Hindlimb muscle (tissue), 1 donor: ENCODE measurements at regions not wholly inside any gene's neighbourhood (a gene's known extent, or its start where the extent isn't known, plus 50 kb on each side); places are given as distances from the start of the nearest gene placed in this dataset.

Source experiments
- DNase-seq: peaks from one replicate; pipeline ENCODE4 v3.0.0-alpha.2; 2013

DNA sequence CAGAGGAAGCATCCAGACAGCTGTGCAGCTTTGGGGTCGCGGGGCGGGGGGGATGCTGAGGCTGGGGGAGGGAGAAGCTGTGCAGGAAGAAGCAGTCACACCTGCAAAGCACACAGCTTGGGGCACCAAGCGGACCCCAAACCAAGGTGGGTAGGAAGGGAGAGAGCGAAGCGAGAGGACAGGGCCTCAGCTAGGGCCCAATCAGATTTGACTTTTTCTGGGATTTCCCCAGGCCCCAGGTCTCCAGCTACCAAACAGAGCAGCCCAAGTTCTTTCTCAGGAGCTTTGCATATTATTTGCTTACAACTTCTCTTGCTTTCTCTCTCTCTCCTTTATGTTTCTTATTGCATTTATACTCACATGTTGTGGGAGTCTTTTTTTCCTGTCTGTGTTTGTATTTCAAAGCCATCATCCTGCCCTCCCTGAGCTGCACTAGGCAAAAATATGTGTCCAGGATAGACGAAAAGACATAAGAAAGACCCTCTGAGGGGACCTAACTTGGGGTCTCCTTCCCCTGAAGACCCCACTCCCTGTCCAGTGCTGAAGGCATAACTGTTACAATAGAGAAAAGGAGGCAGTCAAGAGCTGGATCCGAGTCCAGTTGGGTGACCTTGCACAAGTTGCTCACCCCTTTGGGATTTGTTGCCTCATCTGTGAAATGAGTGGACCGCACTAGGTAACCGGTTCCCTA, 50.6 kb upstream of the SMNDC1 start:
- no peak for DNase-seq

GRCh38 chr10:110355922-110356627, 51.4 kb upstream of the SMNDC1 start:
- no peak for DNase-seq

- DNase-seq: peak; percentile 36
Measured at GRCh38 chr10:110356628-110357245, 52.0 kb upstream of the SMNDC1 start.

DNA sequence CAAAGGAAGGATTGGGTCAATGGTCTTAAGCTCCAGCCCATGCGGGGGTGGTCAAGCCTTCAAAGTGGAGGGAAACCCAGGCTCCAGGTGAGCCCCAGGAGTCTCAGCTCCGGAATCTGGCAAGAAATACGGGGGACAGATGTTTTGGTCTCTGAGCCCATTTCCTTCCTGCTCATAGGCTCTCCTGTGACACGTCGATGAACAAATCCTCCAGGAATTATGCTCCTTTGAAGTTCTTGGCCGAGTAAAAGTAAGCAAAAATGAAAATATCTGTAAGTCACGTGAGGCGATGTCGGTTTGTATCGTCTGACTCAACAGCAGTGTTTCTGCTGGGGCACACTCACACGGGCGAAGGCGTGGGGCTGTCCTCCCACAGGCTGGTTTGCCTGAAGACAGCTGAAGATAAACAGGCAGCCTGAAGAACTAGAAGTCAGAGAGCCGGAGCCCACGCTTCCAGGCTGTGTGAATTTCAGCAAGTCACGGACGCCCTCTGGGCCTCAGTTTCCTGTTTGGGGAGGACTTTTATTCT, 52.6 kb upstream of the SMNDC1 start:
- DNase-seq: no peak

GRCh38 chr10:110357871-110358270, 53.2 kb upstream of the SMNDC1 start:
- DNase-seq: no peak

DNA sequence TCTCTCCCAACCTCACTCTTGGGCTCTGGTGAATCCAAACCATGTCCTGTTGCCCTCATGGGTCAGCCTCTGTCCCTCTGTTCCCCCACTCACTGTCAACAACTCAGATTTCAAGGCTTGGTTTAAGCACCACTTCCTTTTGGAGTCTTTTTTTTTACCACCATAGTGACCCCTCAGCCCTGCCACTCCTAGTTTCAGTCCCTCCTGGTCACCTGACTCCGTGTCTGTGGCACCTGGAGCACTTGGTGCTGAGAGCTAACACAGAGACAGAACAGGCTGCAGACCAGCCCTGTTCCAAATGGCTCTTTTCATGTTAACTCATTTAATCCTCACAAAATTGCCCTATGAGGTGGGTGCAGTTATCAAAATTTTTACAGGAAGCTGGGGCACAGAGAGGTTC, 53.6 kb upstream of the SMNDC1 start:
- DNase-seq: no peak

GRCh38 chr10:110358869-110359629, 54.3 kb upstream of the SMNDC1 start:
- no peak for DNase-seq

GRCh38 chr10:110360857-110361474, 56.2 kb upstream of the SMNDC1 start:
- DNase-seq: no peak

GRCh38 chr10:110361800-110362456, 57.2 kb upstream of the SMNDC1 start:
- no peak for DNase-seq

GRCh38 chr10:110363572-110364411, 59.1 kb upstream of the SMNDC1 start:
- no peak for DNase-seq

GRCh38 chr10:110364531-110364937, 59.8 kb upstream of the SMNDC1 start:
- DNase-seq: no peak

DNA sequence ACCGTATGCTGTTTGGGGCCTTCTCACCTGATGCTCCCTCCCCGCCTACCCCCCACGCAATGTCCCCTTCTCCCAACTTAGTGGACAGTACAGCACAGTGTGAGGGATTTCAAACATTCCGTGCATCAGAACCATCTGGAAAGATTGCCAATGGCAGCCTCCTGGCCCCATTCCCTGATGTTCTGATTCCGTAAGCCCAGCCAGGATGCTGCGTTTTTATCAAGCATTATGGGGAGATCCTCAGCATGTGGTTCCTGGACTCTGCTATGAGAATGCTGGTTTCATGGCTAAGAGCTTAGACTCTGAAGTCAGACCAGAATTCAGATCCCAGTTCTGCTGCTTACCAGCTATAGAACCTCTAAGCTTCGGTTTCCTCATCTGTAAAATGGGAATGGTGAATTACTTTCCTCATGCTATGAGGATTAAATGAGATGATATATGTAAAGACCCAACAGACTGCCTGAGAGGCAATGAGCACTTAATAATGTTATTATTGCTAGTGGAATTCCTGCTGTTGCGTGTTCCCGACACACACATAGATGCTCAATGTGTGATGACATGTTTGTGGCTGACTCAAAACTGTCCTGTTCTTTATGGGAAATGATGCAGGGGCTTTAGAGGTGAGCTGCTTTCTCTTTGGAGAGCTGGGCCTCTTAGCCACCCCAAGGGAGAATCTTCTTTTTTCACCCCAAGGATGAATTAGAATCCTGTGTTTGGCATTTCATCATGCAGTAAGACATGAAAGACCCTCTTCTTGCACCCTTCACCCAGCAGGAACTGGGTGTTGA, 60.8 kb upstream of the SMNDC1 start:
- DNase-seq: no peak

DNA sequence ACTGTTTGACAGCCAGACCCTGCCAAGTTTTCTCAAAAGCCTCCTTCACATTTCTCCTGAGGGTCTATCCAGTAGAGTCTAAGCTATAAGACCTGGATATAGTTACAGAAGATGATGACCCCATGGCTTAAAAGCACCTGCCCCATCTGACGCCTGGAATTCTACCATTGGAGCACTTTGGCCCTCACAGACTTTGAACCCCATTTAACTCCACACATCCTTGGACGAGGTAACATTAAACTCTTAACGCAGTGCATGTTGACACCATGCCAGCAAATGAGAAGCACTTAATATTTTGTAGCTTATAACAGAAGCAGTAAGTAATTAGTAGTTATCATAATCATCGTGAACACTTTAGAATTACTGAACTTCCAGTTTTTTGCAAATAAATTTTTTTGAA, 61.9 kb upstream of the SMNDC1 start:
- DNase-seq: no peak

- DNase-seq: no peak
Measured at GRCh38 chr10:110368002-110368401, 63.3 kb upstream of the SMNDC1 start.

DNA sequence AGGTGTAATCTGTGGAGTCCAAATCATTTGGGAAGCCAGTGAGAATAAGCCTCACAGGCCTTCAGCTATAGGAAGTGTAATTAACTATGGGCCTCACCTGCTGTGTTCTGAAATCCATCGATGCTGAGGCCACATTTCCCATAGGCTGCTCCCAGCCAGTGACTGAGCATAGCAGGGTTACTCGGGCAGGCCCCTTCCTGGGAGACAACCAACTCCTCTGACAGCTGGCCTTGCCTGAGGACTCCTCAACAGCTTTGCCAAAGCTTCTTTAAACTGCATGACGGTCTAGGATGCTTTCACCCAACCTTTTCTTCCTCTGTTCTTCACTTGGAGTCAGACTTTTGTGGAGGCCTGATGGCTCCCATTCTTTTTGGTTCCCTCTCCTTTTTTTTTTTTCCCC, 63.8 kb upstream of the SMNDC1 start:
- no peak for DNase-seq

DNA sequence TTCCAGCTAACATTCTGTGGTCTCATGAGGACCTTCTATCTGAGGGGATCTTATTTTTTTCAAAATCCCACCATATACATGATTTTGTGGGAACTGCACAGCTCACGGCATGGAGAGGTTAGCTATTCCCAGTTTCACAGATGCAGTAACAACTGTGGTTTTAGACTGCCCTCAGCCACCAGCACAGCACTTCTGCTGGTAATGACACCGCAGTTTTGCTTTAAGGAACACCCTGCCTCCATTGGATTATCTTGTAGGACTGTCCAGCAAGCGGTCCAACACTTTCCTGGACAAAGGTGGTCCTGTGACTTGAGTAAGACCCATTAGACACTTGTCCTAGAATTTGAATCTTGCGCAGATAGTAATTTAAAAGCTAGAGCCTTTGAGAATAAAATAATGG, 65.3 kb upstream of the SMNDC1 start:
- no peak for DNase-seq

DNA sequence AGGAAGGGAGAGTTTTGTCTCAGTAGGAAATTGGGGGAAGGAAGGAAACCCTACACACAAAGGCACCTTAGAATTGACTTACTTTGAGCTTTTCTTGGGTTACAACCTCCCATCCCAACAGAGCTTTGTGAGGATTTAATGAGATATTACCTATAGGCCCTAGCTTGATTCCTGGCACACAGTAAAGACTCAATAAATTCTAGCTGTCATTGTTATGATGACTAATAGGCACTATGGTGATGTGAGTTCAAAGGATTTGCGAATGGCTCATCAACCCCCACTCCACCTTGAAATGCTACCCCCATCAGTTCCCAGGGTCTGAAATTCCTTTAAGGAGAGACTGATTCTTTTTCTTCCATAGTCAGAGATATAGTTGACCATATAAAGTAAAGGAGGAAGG, 67.9 kb upstream of the SMNDC1 start:
- DNase-seq: no peak

GRCh38 chr10:110373059-110373458, 68.3 kb upstream of the SMNDC1 start:
- DNase-seq: no peak

- DNase-seq: no peak
Measured at GRCh38 chr10:110373857-110374654, 69.3 kb upstream of the SMNDC1 start.
